ENCODE measurements at regions not wholly inside any gene's neighbourhood (a gene's known extent, or its start where the extent isn't known, plus 50 kb on each side); places are given as distances from the start of the nearest gene placed in this dataset.

DNA sequence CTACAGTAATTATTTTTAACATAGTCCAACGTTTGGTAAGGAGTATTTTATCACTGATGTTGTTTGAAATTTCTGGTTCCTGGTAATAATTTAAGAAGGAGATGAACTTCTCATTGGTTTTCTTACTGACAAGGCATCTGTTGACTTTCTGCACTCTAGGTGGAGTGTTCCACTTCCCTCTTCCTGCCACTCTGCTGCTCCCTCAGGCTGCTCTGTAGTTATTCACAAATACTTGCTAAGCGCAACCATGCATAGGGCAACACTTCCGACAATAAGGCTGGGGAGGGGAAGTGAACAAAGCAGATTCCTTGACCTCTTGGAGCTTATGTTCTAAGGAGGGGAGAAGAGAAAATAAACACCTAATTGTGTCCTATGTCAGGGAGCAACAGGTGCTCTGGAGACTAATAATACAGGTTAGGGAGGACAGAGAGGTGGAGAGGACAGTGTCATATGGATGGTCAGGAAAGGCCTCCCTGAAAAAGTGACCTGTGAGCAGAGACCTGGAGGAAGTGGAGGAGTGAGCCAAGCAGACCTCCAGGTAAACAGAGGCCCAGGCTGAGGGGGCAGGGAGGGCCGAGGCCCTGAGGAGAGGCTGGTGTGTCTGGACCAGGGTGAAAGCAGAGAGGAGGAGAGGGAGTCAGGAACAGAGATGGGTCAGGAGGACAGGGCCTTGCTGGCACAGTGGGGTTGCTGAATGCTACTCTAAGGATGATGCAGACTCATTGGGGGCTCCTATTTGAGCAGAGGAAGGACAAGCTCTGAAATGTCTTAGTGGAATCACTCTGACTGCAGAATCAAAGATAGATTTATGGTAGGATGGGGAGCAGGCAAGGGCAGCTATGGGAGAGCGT, 134.8 kb upstream of the SLC24A3 start:
- DNase-seq = no peak

DNA sequence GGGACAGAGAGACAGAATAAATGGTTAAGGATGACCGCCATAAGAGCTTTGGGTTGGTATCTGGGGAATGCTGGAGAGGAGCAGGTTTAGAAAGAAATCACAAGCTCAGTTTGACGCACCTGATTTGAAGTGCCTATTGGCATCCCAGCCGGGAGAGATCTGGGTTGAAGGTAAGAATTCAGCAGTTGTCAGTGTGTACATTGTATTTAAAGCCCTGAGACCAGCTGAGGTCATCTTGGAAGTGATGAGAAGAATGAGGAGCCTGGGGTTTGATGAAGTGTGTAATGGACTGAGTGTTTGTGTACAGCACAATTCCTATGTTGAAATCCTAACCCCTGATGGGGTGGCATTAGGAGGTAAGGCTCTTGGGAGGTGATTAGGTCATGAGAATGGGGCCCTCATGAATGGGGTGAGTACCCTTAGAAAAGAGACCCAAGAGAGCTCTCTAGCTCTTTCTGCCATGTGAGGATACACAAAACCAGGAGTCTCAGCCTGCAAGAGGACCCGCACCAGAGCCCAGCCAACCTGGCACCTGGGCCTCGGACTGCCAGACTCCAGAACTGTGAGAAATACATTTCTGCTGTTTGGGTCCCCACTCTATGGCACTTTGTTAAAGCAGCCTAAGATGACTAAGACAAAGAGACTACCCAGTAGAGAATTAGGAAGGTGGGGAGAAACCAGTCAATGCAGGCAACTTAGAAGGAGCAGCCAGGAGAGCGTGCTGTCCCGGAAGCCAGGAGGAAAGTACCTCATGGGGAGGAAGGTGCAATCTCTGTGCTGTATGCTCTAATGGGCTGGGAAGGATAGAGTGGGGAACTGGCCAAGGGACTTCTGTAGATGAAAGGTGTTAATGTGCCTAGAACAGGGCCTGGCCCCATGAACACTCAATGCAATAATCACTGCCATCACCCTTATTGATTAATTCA, 133.7 kb upstream of the SLC24A3 start:
- DNase-seq = no peak

DNA sequence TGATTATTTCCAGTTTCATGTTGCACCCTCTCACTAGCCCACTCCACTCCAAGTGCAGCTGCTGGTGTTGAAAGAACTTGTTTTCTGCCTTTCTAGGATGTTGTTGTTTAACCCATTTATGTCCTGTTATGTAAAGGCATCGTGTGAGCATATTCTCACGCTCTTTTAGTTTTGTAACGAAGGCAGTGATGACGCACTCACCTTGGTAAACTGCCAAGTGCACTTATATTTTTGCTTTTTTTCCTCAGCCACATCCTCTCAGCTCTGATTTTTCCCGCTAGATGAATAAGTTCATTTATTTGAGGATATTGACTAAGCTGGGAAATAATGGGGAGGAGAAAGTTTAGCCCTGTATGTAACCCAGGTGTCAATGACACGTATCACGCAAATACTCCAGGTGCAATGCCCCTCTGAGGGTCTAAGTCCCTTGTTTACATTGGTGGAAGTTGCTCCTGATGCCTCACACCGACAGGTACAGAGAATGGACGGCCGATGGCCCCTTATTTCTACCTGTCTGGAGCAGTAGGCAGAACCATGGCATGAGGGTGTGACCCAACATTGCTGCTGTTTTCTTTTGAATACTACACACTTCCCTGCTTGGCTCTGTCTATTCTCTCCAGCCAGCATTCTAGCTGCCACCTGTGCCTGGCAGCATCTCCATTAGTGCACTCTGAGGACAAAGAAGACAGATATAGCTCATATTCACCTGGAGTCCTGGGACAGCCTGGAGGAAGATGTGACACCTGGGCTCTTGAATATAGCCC, 132.7 kb upstream of the SLC24A3 start:
- DNase-seq = no peak

DNA sequence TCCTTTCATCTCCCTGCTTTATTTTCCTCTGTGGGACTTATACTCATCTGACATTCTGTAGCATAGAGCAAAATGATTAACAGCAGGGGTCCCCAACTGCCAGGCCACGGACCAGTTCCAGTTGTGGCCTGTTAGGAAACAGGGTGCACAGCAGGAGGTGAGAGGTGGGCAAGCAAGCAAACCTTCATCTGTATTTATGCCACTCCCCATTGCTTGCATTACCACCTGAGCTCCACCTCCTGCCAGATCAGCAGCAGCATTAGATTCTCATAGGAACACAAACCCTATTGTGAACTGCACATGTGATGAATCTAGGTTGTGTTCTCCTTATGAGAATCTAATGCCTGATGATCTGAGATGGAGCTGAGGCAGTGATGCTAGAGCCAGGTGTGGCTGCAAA, 130.5 kb upstream of the SLC24A3 start:
- DNase-seq = no peak

DNA sequence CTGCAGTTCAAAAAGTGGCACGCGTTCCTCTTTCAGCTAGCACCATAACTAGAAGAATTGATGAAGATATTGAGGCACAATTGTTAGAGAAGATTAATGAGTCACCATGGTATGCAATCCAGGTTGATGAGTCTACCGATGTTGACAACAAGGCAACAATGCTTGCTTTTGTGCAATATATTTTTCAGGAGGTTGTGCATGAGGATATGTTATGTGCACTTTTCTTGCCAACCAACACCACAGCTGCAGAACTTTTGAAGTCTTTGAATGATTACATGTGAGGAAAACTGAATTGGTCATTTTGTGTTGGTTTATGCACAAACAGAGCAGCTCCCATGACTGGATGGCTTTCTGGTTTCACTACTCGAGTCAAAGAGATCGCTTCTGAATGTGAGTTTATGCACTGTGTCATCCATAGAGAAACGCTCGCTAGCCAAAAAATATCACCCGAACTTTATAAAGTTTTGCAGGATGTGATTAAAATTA, 129.3 kb upstream of the SLC24A3 start:
- DNase-seq = no peak

DNA sequence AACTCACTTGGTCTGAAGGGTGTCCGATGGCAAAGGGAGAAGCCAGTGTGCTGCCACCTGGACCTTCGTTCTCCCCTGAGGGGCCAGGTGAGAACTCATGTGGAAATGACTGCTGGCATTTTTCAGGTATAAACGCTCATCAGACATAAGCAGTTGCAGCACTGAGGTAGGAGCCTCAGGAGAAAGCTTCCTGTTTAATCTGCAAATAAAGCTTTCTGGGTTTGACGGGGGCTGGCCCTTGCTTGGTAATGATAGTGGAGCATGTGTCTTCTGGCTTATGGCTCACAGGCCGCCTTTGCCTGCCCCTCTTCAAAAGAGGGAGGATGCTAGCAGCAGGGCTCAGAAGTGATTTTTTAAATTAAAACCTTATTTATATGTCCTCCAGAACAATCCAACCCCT, 122.1 kb upstream of the SLC24A3 start:
- DNase-seq = no peak

DNA sequence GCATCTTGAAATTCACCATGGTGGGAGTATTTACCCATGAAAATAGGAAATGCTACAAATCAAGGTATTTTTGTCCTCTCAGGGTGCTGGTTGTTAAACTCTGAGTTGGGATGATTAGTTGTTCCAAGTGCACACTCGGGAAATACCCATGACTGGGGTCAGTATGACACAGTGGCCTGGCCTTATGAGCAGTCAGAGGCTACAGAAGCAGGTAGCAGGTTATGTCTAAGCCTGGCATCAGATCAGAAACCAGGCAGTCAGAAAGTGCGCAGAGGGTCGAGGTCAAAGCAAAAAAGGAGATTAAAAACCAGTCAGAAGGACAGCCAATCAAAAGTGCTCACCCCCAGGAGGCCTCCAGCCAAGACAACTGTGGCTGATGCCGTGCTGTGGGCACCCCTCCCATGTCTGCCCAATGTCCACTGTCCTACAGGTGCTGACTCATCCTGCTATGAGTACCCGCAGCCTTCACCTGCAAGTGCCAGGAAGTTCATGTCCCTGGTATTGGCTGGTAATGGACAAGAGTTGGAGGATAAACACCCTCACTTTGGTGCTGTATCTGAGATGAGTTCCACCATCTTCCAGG, 117.4 kb upstream of the SLC24A3 start:
- no peak for DNase-seq

DNA sequence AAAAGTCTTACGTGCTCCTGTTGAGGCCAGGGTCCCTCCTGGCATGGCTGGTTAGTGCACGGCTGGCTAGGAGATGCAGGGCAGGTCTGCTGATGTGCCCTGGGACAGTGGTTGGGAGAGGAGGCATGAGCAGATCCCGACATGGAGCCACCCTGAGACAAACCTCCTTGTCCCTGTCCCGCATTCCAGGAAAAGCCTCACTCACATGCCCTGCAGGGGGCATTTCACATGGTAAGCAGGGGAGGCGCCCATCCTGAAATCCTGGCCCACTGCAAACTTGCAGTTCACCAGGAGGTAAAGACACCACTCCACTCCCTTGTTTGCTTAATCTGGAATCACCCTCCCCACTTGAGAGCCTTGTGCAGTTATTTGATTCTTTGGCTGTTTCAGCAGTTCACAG, 116.7 kb upstream of the SLC24A3 start:
- DNase-seq = no peak

DNA sequence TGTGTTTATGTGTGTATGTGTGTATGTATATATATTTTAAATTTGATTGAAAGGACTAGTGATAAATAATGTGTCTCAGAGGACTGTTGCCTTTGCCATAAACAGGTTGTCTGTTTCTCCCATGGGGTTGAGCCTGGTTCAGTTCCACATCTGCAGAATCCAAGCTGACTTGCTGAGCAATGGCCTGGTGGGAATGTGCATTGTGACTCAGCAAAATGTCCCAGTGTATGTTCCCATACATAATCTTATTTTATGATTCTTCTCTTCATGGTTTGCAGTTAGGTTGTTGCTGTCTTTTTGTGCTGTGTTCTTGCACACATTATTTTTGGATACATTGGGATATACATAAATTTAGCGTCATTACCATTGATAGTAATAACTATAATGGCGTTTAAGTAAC, 115.6 kb upstream of the SLC24A3 start:
- no peak for DNase-seq

DNA sequence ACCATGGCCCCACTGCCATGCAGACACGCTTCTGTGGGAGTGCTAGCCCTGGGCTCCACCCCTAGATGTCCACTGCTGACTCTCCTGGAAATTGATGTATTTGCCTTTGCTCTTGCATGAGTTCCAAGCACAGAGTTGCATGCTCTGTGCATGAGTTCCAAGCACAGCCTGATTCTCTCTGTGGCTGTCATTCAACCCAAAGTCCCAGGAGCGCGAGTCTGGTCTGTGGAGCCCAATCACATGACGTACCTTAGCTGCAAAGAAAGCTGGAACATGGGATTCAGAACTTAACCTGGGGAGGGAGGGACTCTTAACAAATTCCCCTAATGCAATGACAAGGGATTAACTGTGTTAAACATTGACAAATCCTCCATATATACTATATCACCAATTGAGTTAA, 114.3 kb upstream of the SLC24A3 start:
- no peak for DNase-seq

DNA sequence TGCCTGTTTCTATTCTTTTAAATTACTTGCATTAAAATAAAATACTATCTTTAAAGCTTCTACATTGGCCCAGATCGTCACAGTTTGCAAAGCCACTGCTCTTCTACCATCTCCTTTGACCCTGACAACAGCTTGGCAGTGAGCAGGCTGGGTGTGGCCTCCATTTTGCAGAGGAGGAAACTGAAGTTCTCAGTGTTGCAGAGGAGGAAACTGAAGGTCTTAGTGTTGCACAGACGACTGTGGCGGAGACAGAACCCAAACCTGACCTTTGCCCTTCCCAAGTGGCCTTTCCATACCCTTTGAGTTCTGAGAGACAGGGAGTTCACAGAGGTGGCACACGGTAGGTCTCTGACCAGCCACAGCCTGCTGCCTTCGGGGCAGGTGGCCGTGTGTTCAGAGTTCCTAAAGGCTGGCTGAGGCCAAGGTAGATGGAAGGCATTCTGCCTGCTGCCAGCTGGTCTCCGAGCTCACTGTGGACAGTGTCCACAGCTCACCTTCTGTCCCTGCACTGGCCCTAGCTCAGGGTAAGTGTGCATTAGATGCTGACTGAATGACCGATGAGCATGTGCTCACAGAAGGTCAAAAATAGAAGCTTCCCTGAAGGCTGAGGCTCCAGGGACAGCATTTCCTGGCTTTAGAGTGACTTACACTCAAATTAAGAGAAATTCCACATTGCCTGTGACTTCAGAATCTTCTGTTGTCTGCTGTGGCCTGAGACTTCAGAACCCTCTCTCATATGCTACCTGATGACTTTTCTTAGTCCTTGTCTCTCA, 113.5 kb upstream of the SLC24A3 start:
- no peak for DNase-seq

DNA sequence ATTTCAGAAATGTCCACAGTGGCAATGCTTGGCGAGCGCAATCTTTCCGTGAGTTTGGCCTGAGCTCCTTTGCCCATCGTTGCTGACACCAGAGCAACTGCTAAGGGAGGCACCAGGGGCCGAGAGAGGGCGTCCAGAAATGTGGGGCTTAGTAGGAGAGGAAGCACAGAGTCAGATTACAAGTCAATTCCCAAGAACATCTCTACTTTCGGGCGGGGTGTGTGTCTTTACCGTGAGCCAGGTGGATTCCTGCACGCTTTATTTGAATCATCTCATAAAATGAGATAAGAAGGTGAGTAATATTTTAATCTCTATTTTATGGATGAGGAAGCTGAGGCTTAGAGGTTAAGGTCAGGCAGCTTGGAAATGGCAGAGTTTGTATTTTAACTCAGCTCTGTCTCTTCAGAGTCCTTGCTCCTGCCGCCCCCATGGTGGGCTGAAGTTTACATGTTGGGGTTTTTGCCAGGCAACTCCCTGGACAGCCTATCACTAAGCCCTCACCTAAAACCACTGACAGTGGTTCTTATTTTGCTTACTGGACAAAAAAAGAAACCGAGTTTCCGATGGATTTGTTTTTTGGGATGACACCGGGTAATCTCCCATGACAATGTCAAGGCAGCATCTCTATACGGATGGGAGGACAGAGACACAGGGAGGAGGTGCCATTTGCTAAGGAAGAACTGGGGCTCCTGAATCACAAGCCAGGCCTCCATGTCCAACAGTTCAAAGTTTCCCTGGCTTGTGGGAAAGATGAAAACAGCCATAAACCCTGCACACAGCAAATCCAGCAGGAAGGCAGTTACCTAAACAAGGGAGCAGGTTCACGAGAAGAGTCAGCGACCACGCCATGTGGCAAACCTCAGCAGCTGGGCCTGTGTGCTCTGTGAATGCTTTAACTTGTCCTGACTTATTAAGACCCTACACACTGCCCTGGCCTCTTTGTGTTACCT, 112.6 kb upstream of the SLC24A3 start:
- no peak for DNase-seq

DNA sequence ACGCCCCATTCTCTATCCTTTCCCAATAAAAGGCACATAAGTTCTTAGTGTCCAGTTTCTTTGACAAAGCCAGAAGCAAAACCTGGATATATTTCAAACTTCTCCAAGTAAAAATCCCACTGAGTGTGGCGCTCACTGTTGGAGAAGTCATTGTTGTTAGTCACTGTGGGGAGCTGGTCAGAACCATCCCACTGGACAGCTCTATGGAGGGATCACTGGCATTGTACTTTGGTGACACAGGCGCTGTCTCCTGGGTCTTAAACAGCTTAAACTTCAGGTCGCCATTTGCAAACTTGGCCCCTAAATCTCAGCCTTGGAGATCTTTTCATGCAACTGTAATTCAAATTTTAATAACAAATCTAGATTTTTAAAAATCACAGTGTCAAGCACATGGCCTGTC, 111.5 kb upstream of the SLC24A3 start:
- no peak for DNase-seq

DNA sequence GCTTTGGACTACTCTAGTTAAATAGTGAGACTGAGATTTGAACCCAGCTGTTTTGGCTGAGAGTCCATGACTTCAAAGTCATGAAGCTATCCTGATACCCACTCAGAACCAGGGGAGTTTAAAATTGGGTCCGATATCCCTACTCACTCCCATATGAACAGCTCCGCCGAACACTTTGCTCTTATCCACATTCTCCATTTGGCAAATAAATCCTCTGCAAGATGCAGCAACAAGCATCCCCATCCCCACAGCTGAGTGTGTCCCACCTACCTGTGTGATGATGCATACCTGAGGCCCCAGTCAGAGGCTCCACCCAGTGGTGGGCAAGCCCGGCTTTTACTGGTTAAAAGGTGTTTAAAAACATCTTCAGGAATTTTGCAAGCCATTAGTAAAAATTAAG, 108.3 kb upstream of the SLC24A3 start:
- no peak for DNase-seq

DNA sequence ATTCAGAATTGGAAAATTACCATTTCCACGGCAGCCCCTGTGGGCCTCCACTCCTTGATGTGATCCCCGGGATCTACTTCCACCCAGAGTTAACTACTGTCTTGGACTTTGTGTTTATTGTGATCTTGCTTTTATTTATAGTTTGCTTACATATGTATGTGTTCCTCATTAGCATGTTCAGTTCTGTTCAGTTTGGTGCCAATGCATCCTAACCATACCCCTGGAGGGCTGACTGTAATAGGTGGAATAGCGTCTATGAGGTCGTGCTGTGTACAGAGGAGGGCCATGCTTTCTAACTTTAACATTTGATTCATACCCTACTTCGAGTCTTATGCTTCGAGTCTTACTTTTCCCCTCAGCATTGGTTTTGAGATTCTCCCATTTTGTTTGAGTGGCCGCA, 104.3 kb upstream of the SLC24A3 start:
- no peak for DNase-seq

DNA sequence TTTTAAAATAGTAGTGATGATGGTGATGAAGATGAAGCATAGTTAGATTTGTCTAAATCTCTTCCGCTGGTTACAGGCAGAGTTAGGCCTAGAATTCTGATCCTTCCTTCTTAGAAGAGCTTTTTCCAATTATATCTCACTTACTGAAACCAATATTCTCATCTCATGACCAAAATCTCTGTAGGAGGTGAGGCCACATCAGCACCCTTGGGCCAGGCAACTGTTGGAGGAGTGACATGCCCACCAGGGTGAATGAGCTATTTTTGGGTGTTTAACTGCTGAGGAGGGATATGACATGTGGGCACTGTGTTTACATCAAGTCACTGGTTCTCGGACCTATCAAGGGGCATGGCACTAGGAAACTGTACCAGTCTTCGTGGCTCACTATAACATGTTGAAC, 102.2 kb upstream of the SLC24A3 start:
- DNase-seq = no peak

DNA sequence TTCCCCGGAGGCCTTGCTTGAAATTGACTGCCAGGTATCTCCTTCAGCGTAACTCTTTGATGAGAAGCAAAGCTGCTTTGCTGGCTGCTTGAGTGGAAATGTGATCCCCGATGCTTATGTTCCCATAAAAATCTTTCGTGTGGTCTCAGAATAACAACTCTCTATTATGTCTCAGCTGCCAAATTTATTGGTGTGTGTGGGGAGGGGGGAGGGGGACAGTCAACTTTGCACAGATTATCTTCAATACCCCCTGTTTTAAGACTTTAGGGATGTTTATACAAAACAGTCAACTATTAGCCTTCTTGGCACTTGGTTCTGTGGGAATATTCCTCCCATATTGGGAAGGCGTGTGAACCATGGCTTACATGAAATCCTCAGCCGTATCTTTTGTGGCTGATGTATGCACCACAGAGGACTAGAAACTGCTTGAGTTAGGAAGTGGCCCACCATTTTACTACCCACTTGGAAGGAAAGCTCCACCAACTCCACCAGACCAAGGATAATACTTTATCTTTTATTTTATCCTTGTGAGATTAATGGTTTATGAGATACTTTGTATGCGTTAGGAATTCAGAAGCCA, 101.5 kb upstream of the SLC24A3 start:
- DNase-seq = no peak

DNA sequence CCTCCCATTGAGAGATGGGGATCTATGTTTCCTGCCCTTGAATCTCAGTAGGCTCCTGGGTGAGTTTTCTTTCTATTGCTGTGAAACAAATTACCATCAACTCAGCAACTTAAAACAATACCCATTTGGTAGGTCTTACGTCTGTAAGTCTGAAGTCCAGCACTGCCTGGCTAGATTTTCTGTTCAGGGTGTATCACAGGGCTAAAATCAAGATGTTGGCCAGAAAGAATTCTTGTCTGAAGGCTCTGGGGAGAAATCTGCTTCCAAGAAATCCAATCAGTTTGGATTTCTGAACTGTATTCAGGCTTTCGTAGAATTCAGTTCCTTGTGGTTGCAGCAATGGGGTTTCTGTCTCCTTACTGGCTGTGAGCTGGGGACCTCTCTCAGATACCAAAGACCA, 99.6 kb upstream of the SLC24A3 start:
- no peak for DNase-seq

DNA sequence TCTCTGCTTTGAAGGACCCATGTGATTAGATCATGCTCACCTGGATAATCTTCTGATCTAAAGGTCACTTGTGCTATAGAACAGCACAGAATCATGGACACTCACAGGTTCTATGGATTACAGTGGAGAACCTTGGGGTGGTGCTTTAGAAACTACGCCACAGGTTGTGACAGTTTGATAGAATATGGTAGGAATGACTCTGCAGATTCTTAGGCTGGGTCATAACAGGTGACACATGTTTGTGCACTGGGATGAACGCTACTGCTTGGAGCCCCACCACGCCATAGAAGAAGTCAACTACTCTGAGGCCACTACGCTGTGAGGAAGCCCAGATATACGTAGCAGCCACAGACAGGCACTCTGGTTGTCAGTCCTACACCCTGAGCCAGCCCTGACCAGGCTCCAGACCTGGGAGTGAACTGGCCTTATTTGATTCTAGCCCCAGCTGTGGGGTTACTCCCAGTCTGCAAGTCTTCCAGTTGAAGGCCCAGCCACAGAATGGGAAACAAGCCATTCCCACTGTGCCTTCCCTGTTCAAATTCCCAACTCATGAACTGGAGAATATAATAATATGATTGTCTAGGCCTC, 99.0 kb upstream of the SLC24A3 start:
- no peak for DNase-seq

Measured in renal pelvis (tissue), 1 donor.